ENCODE measurements at regions not wholly inside any gene's neighbourhood (a gene's known extent, or its start where the extent isn't known, plus 50 kb on each side); places are given as distances from the start of the nearest gene placed in this dataset.

DNA sequence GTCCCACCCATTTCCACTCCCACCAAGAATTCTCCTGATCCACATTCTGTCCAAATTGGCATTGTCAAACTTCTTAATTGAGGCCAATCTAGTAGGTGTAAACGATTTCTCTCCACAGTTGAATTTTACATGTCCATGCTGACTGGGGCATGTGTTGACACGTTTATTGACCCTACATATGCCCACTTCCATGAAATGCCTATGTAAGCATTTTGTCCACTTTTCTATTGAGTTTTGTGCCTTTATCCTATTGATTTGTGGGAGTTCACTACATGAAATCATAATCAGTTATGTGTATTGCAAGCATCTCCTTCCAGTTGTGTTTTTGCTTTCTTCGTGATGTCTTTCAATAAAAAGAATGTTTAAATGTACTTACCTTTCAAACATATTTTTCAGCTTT is 141.7 kb upstream of the NSMCE3 start:
- no peak for TF ChIP-seq EZH2 (IDR thresholded peaks at IDR 0.05; ENCODE audit: borderline replicate concordance, low read length)
- TF ChIP-seq, protein P1, sequence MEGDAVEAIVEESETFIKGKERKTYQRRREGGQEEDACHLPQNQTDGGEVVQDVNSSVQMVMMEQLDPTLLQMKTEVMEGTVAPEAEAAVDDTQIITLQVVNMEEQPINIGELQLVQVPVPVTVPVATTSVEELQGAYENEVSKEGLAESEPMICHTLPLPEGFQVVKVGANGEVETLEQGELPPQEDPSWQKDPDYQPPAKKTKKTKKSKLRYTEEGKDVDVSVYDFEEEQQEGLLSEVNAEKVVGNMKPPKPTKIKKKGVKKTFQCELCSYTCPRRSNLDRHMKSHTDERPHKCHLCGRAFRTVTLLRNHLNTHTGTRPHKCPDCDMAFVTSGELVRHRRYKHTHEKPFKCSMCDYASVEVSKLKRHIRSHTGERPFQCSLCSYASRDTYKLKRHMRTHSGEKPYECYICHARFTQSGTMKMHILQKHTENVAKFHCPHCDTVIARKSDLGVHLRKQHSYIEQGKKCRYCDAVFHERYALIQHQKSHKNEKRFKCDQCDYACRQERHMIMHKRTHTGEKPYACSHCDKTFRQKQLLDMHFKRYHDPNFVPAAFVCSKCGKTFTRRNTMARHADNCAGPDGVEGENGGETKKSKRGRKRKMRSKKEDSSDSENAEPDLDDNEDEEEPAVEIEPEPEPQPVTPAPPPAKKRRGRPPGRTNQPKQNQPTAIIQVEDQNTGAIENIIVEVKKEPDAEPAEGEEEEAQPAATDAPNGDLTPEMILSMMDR (IDR thresholded peaks at IDR 0.05; ENCODE audit: low read length): no peak
- H3K4me3 ChIP-seq (ENCODE audit: low read depth, low read length, poor library complexity, severe bottlenecking): no peak overlapping the region
- H3K9ac ChIP-seq (ENCODE audit: low read length): no peak overlapping the region
- H3K79me2 ChIP-seq (ENCODE audit: insufficient read depth, low read length): no peaks in the 10 kb centered on the region
- no peaks in the 10 kb centered on the region for H3K9me2 ChIP-seq (ENCODE audit: low read depth, low read length)
- H4K20me1 ChIP-seq (ENCODE audit: insufficient read depth, low read length): no peaks in the 10 kb centered on the region
- H3K27ac ChIP-seq (ENCODE audit: low read depth, low read length, poor library complexity, severe bottlenecking): no peak overlapping the region
- no peaks in the 10 kb centered on the region for H3K36me3 ChIP-seq (ENCODE audit: insufficient read depth, low read length)
- no peak overlapping the region for H3K4me2 ChIP-seq (ENCODE audit: low read length)
- no peak overlapping the region for H2AFZ ChIP-seq (ENCODE audit: low read length)
- H3F3A ChIP-seq (ENCODE audit: insufficient read depth, low read length): no peaks in the 10 kb centered on the region
- no peaks in the 10 kb centered on the region for H3K4me1 ChIP-seq (ENCODE audit: insufficient read depth, low read length, severe bottlenecking)
- no peaks in the 10 kb centered on the region for H3K9me3 ChIP-seq (ENCODE audit: low read length)
- H3K27me3 ChIP-seq (ENCODE audit: insufficient read depth, low read length): no peaks in the 10 kb centered on the region

DNA sequence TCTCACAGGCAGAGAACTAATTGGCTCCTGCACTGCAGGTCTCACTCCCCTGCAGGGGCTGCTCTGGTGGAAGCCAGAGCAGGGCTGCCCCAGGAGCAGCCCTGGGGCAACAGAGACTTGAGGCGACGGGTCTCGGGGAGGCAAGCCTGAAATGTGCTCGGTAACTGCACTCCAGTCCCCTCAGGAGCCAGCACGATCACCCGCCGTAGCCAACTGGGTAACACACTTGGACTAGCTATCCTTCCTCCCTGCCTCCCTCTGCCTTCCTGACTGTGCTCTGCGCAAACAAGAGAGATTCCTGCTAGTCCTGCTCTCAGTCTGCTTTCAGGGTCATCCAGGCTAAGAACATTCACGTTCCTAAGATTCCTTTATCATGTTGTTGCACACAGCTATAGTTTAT is 140.7 kb upstream of the NSMCE3 start:
- Histone ChIP-seq H3K4me2 (ENCODE audit: low read length) (no peak overlapping the region), H3K27ac (ENCODE audit: low read depth, low read length, poor library complexity, severe bottlenecking) (no peak overlapping the region), H3K4me1 (ENCODE audit: insufficient read depth, low read length, severe bottlenecking) (no peaks in the 10 kb centered on the region), H3K9me2 (ENCODE audit: low read depth, low read length) (no peaks in the 10 kb centered on the region), H3K4me3 (ENCODE audit: low read depth, low read length, poor library complexity, severe bottlenecking) (no peak overlapping the region), H3K27me3 (ENCODE audit: insufficient read depth, low read length) (no peaks in the 10 kb centered on the region), H3K9me3 (ENCODE audit: low read length) (no peaks in the 10 kb centered on the region), H3K9ac (ENCODE audit: low read length) (no peak overlapping the region), H3K79me2 (ENCODE audit: insufficient read depth, low read length) (no peaks in the 10 kb centered on the region), H4K20me1 (ENCODE audit: insufficient read depth, low read length) (no peaks in the 10 kb centered on the region), H3F3A (ENCODE audit: insufficient read depth, low read length) (no peaks in the 10 kb centered on the region), H3K36me3 (ENCODE audit: insufficient read depth, low read length) (no peaks in the 10 kb centered on the region), H2AFZ (ENCODE audit: low read length) (no peak overlapping the region)
- TF ChIP-seq, protein P1 (IDR thresholded peaks at IDR 0.05; ENCODE audit: low read length): no peak
- TF ChIP-seq EZH2 (IDR thresholded peaks at IDR 0.05; ENCODE audit: borderline replicate concordance, low read length): no peak

DNA sequence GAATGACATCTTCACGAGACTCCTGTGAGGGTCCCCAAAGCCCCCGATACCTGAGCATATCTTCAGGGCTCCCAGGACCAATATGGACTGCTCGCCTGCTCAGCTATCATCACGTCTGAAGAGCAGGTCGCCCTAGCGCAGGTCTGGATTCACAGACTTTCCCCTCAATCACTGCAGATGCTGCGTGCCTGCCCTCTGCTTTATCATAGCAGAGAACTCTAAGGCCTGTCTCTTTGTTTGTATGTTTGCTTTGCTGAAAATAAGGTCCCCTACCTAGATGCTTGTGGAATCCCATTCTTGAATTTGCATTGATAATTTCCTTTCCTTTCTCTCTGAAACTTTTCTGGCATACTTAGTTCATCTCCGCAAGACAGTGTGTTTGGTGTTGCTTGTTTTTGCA is 140.3 kb upstream of the NSMCE3 start:
- no peak overlapping the region for H3K4me2 ChIP-seq (ENCODE audit: low read length)

More for the DNA sequence above, 140.3 kb upstream of the NSMCE3 start:
- Histone ChIP-seq H2AFZ (ENCODE audit: low read length) (no peak overlapping the region), H3K27me3 (ENCODE audit: insufficient read depth, low read length) (no peaks in the 10 kb centered on the region), H3K36me3 (ENCODE audit: insufficient read depth, low read length) (no peaks in the 10 kb centered on the region), H4K20me1 (ENCODE audit: insufficient read depth, low read length) (no peaks in the 10 kb centered on the region), H3K9me2 (ENCODE audit: low read depth, low read length) (no peaks in the 10 kb centered on the region), H3F3A (ENCODE audit: insufficient read depth, low read length) (no peaks in the 10 kb centered on the region), H3K4me1 (ENCODE audit: insufficient read depth, low read length, severe bottlenecking) (no peaks in the 10 kb centered on the region), H3K79me2 (ENCODE audit: insufficient read depth, low read length) (no peaks in the 10 kb centered on the region), H3K9me3 (ENCODE audit: low read length) (no peaks in the 10 kb centered on the region), H3K27ac (ENCODE audit: low read depth, low read length, poor library complexity, severe bottlenecking) (no peak overlapping the region), H3K4me3 (ENCODE audit: low read depth, low read length, poor library complexity, severe bottlenecking) (no peak overlapping the region), H3K9ac (ENCODE audit: low read length) (no peak overlapping the region)
- TF ChIP-seq, protein P1 (IDR thresholded peaks at IDR 0.05; ENCODE audit: low read length): no peak
- no peak for TF ChIP-seq EZH2 (IDR thresholded peaks at IDR 0.05; ENCODE audit: borderline replicate concordance, low read length)
